OCI-LY1 (cell line): ENCODE measurements at regions not wholly inside any gene's neighbourhood (a gene's known extent, or its start where the extent isn't known, plus 50 kb on each side); places are given as distances from the start of the nearest gene placed in this dataset.

Source experiments
- EZH2 ChIP-seq: fragments of 200-600 bp; sonication (generic), shearing (Covaris generic); IDR thresholded peaks from 2 replicates; pipeline ENCODE4 v1.8.0; 2017; ENCODE audit warnings: borderline replicate concordance, mixed run types, mild to moderate bottlenecking, antibody characterized with exemption, low read length, moderate library complexity, mixed read lengths
- TF ChIP-seq, protein P1 (sequence below): fragments of 200-600 bp; sonication (generic), shearing (Covaris generic); IDR thresholded peaks from 2 replicates; pipeline ENCODE4 v1.5.1; 2017; ENCODE audit warnings: mild to moderate bottlenecking, antibody characterized with exemption, low read length, moderate library complexity, mixed read lengths

DNA sequence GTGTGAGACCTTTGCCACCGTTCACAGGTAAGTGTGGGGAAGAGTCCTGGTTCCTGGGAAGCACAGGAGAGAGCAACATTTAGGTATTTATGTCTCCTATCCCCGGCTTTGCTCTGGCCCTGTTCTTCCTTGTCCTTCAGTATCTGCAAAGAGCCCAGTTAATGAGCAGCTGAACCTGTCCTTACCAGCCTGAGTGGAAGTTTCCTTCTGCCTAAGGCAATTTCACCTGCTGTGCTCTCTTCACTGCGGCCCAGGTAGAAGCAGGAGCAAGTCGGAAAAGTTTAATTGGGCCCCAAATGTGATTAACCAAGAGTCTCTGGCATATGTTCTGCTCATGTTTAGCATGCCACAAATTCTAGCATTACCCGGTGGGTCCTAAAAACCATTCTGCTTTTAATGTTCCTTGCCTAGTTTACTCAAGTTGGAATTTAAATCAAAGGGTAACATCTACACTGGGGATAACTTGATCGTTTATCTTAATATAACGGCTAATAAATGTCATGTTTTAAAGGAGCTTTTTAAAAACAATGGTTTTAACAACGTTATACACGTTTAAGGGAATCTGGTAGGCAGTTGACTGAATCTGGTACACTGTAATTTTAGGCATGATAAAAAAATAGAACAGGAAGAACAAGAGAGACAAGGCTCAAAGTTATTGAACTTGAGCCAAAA lies 817.1 kb downstream of the TYW1 start:
- TF ChIP-seq, protein P1, sequence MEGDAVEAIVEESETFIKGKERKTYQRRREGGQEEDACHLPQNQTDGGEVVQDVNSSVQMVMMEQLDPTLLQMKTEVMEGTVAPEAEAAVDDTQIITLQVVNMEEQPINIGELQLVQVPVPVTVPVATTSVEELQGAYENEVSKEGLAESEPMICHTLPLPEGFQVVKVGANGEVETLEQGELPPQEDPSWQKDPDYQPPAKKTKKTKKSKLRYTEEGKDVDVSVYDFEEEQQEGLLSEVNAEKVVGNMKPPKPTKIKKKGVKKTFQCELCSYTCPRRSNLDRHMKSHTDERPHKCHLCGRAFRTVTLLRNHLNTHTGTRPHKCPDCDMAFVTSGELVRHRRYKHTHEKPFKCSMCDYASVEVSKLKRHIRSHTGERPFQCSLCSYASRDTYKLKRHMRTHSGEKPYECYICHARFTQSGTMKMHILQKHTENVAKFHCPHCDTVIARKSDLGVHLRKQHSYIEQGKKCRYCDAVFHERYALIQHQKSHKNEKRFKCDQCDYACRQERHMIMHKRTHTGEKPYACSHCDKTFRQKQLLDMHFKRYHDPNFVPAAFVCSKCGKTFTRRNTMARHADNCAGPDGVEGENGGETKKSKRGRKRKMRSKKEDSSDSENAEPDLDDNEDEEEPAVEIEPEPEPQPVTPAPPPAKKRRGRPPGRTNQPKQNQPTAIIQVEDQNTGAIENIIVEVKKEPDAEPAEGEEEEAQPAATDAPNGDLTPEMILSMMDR, result no peak
- no peak for TF ChIP-seq EZH2
